ENCODE measurements at regions not wholly inside any gene's neighbourhood (a gene's known extent, or its start where the extent isn't known, plus 50 kb on each side); places are given as distances from the start of the nearest gene placed in this dataset.

GRCh38 chr2:181376442-181376841 is 80.7 kb upstream of the ITGA4 start:
- FAIRE-seq: no peak
- TF ChIP-seq POLR2A (IDR thresholded peaks at IDR 0.05; ENCODE audit: low read depth, low read length) (no peak), TAF1 (IDR thresholded peaks at IDR 0.05; ENCODE audit: borderline replicate concordance, low read depth, low read length) (no peak), POLR2AphosphoS5 (IDR thresholded peaks at IDR 0.05; ENCODE audit: low read depth, low read length) (no peak)
- no peak for DNase-seq (ENCODE audit: insufficient read length)

- no peak for TF ChIP-seq POLR2AphosphoS5 (IDR thresholded peaks at IDR 0.05; ENCODE audit: low read depth, low read length)
- no peak for TF ChIP-seq POLR2A (IDR thresholded peaks at IDR 0.05; ENCODE audit: low read depth, low read length)
- no peak for TF ChIP-seq TAF1 (IDR thresholded peaks at IDR 0.05; ENCODE audit: borderline replicate concordance, low read depth, low read length)
- FAIRE-seq: no peak
- DNase-seq (ENCODE audit: insufficient read length): no peak
Observed at GRCh38 chr2:181376999-181377398, 80.2 kb upstream of the ITGA4 start.

GRCh38 chr2:181378491-181378890 is 78.7 kb upstream of the ITGA4 start:
- FAIRE-seq (no peak), DNase-seq (ENCODE audit: insufficient read length) (no peak)
- TF ChIP-seq TAF1 (IDR thresholded peaks at IDR 0.05; ENCODE audit: borderline replicate concordance, low read depth, low read length) (no peak), POLR2A (IDR thresholded peaks at IDR 0.05; ENCODE audit: low read depth, low read length) (no peak), POLR2AphosphoS5 (IDR thresholded peaks at IDR 0.05; ENCODE audit: low read depth, low read length) (no peak)

GRCh38 chr2:181380581-181380980 is 76.6 kb upstream of the ITGA4 start:
- DNase-seq (ENCODE audit: insufficient read length): no peak
- no peak for TF ChIP-seq POLR2A (IDR thresholded peaks at IDR 0.05; ENCODE audit: low read depth, low read length)
- no peak for TF ChIP-seq POLR2AphosphoS5 (IDR thresholded peaks at IDR 0.05; ENCODE audit: low read depth, low read length)
- no peak for TF ChIP-seq TAF1 (IDR thresholded peaks at IDR 0.05; ENCODE audit: borderline replicate concordance, low read depth, low read length)
- no peak for FAIRE-seq

- FAIRE-seq: no peak
- no peak for TF ChIP-seq TAF1 (IDR thresholded peaks at IDR 0.05; ENCODE audit: borderline replicate concordance, low read depth, low read length)
- no peak for TF ChIP-seq POLR2AphosphoS5 (IDR thresholded peaks at IDR 0.05; ENCODE audit: low read depth, low read length)
- no peak for TF ChIP-seq POLR2A (IDR thresholded peaks at IDR 0.05; ENCODE audit: low read depth, low read length)
- DNase-seq (ENCODE audit: insufficient read length): no peak
Observed at GRCh38 chr2:181384923-181385322, 72.3 kb upstream of the ITGA4 start.

- TF ChIP-seq POLR2AphosphoS5 (IDR thresholded peaks at IDR 0.05; ENCODE audit: low read depth, low read length): no peak
- no peak for TF ChIP-seq POLR2A (IDR thresholded peaks at IDR 0.05; ENCODE audit: low read depth, low read length)
- no peak for TF ChIP-seq TAF1 (IDR thresholded peaks at IDR 0.05; ENCODE audit: borderline replicate concordance, low read depth, low read length)
- no peak for DNase-seq (ENCODE audit: insufficient read length)
- no peak for FAIRE-seq
Observed at GRCh38 chr2:181389524-181389923, 67.7 kb upstream of the ITGA4 start.

- FAIRE-seq (peak; percentile 80), DNase-seq (ENCODE audit: insufficient read length) (peak; percentile 1)
- TF ChIP-seq TAF1 (IDR thresholded peaks at IDR 0.05; ENCODE audit: borderline replicate concordance, low read depth, low read length) (no peak), POLR2AphosphoS5 (IDR thresholded peaks at IDR 0.05; ENCODE audit: low read depth, low read length) (no peak), POLR2A (IDR thresholded peaks at IDR 0.05; ENCODE audit: low read depth, low read length) (no peak)
Observed at GRCh38 chr2:181393472-181393871, 63.7 kb upstream of the ITGA4 start.

- peak; percentile 79 for FAIRE-seq
- DNase-seq (ENCODE audit: insufficient read length): no peak
Observed at GRCh38 chr2:181394741-181395437, 62.3 kb upstream of the ITGA4 start.

GRCh38 chr2:181395851-181396250 is 61.3 kb upstream of the ITGA4 start:
- FAIRE-seq: no peak

More at GRCh38 chr2:181394741-181395437, 62.3 kb upstream of the ITGA4 start:
- TF ChIP-seq POLR2AphosphoS5 (IDR thresholded peaks at IDR 0.05; ENCODE audit: low read depth, low read length) (no peak), TAF1 (IDR thresholded peaks at IDR 0.05; ENCODE audit: borderline replicate concordance, low read depth, low read length) (no peak), POLR2A (IDR thresholded peaks at IDR 0.05; ENCODE audit: low read depth, low read length) (no peak)

GRCh38 chr2:181396256-181397123 is 60.7 kb upstream of the ITGA4 start:
- DNase-seq (ENCODE audit: insufficient read length): no peak
- no peak for FAIRE-seq
- TF ChIP-seq TAF1 (IDR thresholded peaks at IDR 0.05; ENCODE audit: borderline replicate concordance, low read depth, low read length): no peak
- TF ChIP-seq POLR2A (IDR thresholded peaks at IDR 0.05; ENCODE audit: low read depth, low read length): no peak
- TF ChIP-seq POLR2AphosphoS5 (IDR thresholded peaks at IDR 0.05; ENCODE audit: low read depth, low read length): no peak

More at GRCh38 chr2:181395851-181396250, 61.3 kb upstream of the ITGA4 start:
- no peak for TF ChIP-seq TAF1 (IDR thresholded peaks at IDR 0.05; ENCODE audit: borderline replicate concordance, low read depth, low read length)
- DNase-seq (ENCODE audit: insufficient read length): no peak

- TF ChIP-seq POLR2AphosphoS5 (IDR thresholded peaks at IDR 0.05; ENCODE audit: low read depth, low read length) (no peak), TAF1 (IDR thresholded peaks at IDR 0.05; ENCODE audit: borderline replicate concordance, low read depth, low read length) (no peak)
- FAIRE-seq (no peak), DNase-seq (ENCODE audit: insufficient read length) (no peak)
Observed at GRCh38 chr2:181397331-181397730, 59.9 kb upstream of the ITGA4 start.

GRCh38 chr2:181398000-181398399 is 59.2 kb upstream of the ITGA4 start:
- FAIRE-seq: no peak
- TF ChIP-seq TAF1 (IDR thresholded peaks at IDR 0.05; ENCODE audit: borderline replicate concordance, low read depth, low read length): no peak
- no peak for TF ChIP-seq POLR2AphosphoS5 (IDR thresholded peaks at IDR 0.05; ENCODE audit: low read depth, low read length)
- TF ChIP-seq POLR2A (IDR thresholded peaks at IDR 0.05; ENCODE audit: low read depth, low read length): no peak
- DNase-seq (ENCODE audit: insufficient read length): no peak

Measured in GM12892 (cell line).